K562 (cell line): ENCODE measurements at regions not wholly inside any gene's neighbourhood (a gene's known extent, or its start where the extent isn't known, plus 50 kb on each side); places are given as distances from the start of the nearest gene placed in this dataset.

Source experiments
- ATAC-seq: fragments of 200-7000 bp; cut with Tn5 transposase; 3 replicates; pipeline ENCODE4 v1.9.1; 2020; ENCODE audit warnings: moderate library complexity
- BruUV-seq: library from RNA; stranded (reverse); fragments of 400-500 nt; replicated peaks from 2 replicates; lab custom pipeline; 2021; lab: Mats Ljungman, UMichigan
- CTCF ChIA-PET: fragments of 300-600 bp; formaldehyde crosslinking; extraction: SDS; loops from one replicate; lab custom pipeline; 2021; ENCODE audit warnings: low intra/inter-chr PET ratio; lab: Yijun Ruan, JAX
- POLR2A ChIA-PET: fragments of 300-600, 350-650 bp; sonication (Branson Sonifier 250); formaldehyde crosslinking; extraction: SDS; loops from one replicate; lab custom pipeline; 2021; ENCODE audit warnings: antibody characterized with exemption, inconsistent platforms; lab: Yijun Ruan, JAX
- DNase-seq, 4 experiments: peaks; one replicate each; pipeline versions ENCODE4 v3.0.0 to v3.0.0-alpha.2; 2011 to 2018; ENCODE audit warnings: low spot score in 3 of 4, mixed read lengths in 3 of 4; ENCODE audit errors: extremely low read depth in 1 of 4
- FAIRE-seq: peaks from 2 replicates; lab custom pipeline; 2011; peaks lifted over from hg19 to GRCh38; lab: Jason Lieb, UNC
- H2AFZ ChIP-seq: 2 replicates; pipeline ENCODE4 v1.6.0; 2011; ENCODE audit warnings: low read depth, low read length, control low read depth, inconsistent platforms
- H3K27ac ChIP-seq: fragments of 200-600 bp; 3 replicates; pipeline ENCODE4 v1.8.0; 2011; ENCODE audit warnings: low read depth, mild to moderate bottlenecking, control low read depth, inconsistent platforms, low read length, moderate library complexity, mixed read lengths; ENCODE audit errors: extremely low read depth
- H3K27me3 ChIP-seq, 2 experiments: fragments of 300-600 bp in 1 of 2; 2 replicates in 1 of 2; 3 replicates in 1 of 2; pipeline versions ENCODE4 v1.6.0 to v1.8.0; 2011; ENCODE audit warnings: inconsistent platforms in 2 of 2, low read length in 2 of 2, mild to moderate bottlenecking in 1 of 2, mixed read lengths in 1 of 2, moderate library complexity in 1 of 2; ENCODE audit not compliant: control insufficient read depth in 2 of 2, insufficient read depth in 2 of 2
- H3K36me3 ChIP-seq: fragments of 300-600 bp; 3 replicates; pipeline ENCODE4 v1.8.0; 2011; ENCODE audit warnings: mild to moderate bottlenecking, low read length, inconsistent platforms; ENCODE audit not compliant: control insufficient read depth, insufficient read depth
- H3K4me1 ChIP-seq, 2 experiments: fragments of 200-600 bp in 1 of 2; replicated peaks in 1 of 2; 2 replicates in 1 of 2; 3 replicates in 1 of 2; pipeline versions ENCODE4 v1.5.1 to v1.8.0; 2011; ENCODE audit warnings: inconsistent platforms in 2 of 2, low read length in 2 of 2, mild to moderate bottlenecking in 1 of 2, mixed read lengths in 1 of 2, moderate library complexity in 1 of 2; ENCODE audit not compliant: control insufficient read depth in 2 of 2, insufficient read depth in 2 of 2
- H3K4me2 ChIP-seq: 2 replicates; pipeline ENCODE4 v1.6.1; 2011; ENCODE audit warnings: low read length, control low read depth, inconsistent platforms, mixed read lengths; ENCODE audit not compliant: insufficient read depth
- H3K4me3 ChIP-seq: fragments of 200-600 bp; sonication (generic), shearing (Covaris generic); 2 replicates; pipeline ENCODE4 v1.5.1; 2016; ENCODE audit warnings: control low read depth, inconsistent platforms
- H3K79me2 ChIP-seq: fragments of 200-600 bp; 3 replicates; pipeline ENCODE4 v1.8.0; 2011; ENCODE audit warnings: low read length, inconsistent platforms; ENCODE audit not compliant: control insufficient read depth, insufficient read depth
- H3K9ac ChIP-seq, 2 experiments: 2 replicates each; pipeline versions ENCODE4 v1.6.0 to v1.6.1; 2011; ENCODE audit warnings: low read depth in 2 of 2, low read length in 2 of 2, control low read depth in 1 of 2, inconsistent platforms in 1 of 2, mild to moderate bottlenecking in 1 of 2, mixed read lengths in 1 of 2; ENCODE audit not compliant: insufficient read depth in 1 of 2
- H3K9me1 ChIP-seq: one replicate; pipeline ENCODE4 v1.6.0; 2011; ENCODE audit warnings: inconsistent platforms, mild to moderate bottlenecking, low read length, moderate library complexity; ENCODE audit not compliant: control insufficient read depth, insufficient read depth
- H3K9me3 ChIP-seq: replicated peaks from 2 replicates; pipeline ENCODE4 v1.5.1; 2011; ENCODE audit warnings: low read depth, low read length, inconsistent platforms; ENCODE audit not compliant: control insufficient read depth, insufficient read depth
- H4K20me1 ChIP-seq: replicated peaks from 2 replicates; pipeline ENCODE4 v1.6.1; 2011; ENCODE audit warnings: low read length, inconsistent platforms, mixed read lengths; ENCODE audit not compliant: control insufficient read depth, insufficient read depth
- CTBP1 ChIP-seq: fragments of 450-650 bp; IDR thresholded peaks from 2 replicates; pipeline ENCODE4 v1.6.1; 2016; ENCODE audit warnings: borderline replicate concordance
- L3MBTL2 ChIP-seq: fragments of 450-650 bp; IDR thresholded peaks from 2 replicates; pipeline ENCODE4 v1.6.1; 2016; ENCODE audit warnings: mild to moderate bottlenecking, moderate library complexity
- NR2C2 ChIP-seq, 2 experiments: fragments of 200-800 bp in 1 of 2; sonication (Bioruptor generic) in 1 of 2; sonication (generic) in 1 of 2; formaldehyde crosslinking in 1 of 2; IDR thresholded peaks; 2 replicates each; pipeline versions ENCODE4 v1.6.1 to v1.8.0; 2016 to 2022; ENCODE audit warnings: mild to moderate bottlenecking in 1 of 2, missing compliant biosample characterization in 1 of 2, missing genetic modification characterization in 1 of 2, missing genetic modification reagents in 1 of 2
- SMAD4 ChIP-seq: fragments of 250-450 bp; sonication (Bioruptor Pico); conservative IDR thresholded peaks from 2 replicates; pipeline ENCODE4 v1.8.0; 2021; ENCODE audit warnings: inconsistent platforms, mild to moderate bottlenecking, moderate library complexity
- TCF7 ChIP-seq: sonication (generic); IDR thresholded peaks from 2 replicates; pipeline ENCODE4 v1.6.1; 2016; ENCODE audit warnings: antibody characterized with exemption, borderline replicate concordance
- WGBS: fragments of 100-300 bp; shearing (Covaris generic); methylation state at CpG from one replicate; pipeline ENCODE4 v1.1.6; 2016; ENCODE audit warnings: low coverage, mixed read lengths; ENCODE audit not compliant: insufficient coverage; ENCODE audit errors: missing lambda C conversion rate; 5-methylcytosine and 5-hydroxymethylcytosine counted together
- in situ Hi-C: fragments of 300-500 bp; cut with MboI; formaldehyde crosslinking; loops from 4 replicates; pipeline ENCODE4 v1.15.0; 2018; ENCODE audit warnings: inconsistent platforms, mixed read lengths
- intact Hi-C: fragments of 100-400 bp; cut with micrococcal nuclease; formaldehyde crosslinking; loops from 2 replicates; pipeline ENCODE4 v1.14.2; 2022
- TF ChIP-seq, protein P1 (sequence below): fragments of 450-650 bp; IDR thresholded peaks from 2 replicates; pipeline ENCODE4 v1.7.1; 2018; ENCODE audit warnings: mild to moderate bottlenecking, low read depth; ENCODE audit not compliant: partially characterized antibody
- TF ChIP-seq, protein P2 (sequence below): sonication (generic); formaldehyde crosslinking; IDR thresholded peaks from 2 replicates; pipeline ENCODE4 v1.9.0; 2022; ENCODE audit warnings: mild to moderate bottlenecking, missing genetic modification reagents

- TF ChIP-seq, protein P1, sequence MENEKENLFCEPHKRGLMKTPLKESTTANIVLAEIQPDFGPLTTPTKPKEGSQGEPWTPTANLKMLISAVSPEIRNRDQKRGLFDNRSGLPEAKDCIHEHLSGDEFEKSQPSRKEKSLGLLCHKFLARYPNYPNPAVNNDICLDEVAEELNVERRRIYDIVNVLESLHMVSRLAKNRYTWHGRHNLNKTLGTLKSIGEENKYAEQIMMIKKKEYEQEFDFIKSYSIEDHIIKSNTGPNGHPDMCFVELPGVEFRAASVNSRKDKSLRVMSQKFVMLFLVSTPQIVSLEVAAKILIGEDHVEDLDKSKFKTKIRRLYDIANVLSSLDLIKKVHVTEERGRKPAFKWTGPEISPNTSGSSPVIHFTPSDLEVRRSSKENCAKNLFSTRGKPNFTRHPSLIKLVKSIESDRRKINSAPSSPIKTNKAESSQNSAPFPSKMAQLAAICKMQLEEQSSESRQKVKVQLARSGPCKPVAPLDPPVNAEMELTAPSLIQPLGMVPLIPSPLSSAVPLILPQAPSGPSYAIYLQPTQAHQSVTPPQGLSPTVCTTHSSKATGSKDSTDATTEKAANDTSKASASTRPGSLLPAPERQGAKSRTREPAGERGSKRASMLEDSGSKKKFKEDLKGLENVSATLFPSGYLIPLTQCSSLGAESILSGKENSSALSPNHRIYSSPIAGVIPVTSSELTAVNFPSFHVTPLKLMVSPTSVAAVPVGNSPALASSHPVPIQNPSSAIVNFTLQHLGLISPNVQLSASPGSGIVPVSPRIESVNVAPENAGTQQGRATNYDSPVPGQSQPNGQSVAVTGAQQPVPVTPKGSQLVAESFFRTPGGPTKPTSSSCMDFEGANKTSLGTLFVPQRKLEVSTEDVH, result no peak
- TF ChIP-seq, protein P2, sequence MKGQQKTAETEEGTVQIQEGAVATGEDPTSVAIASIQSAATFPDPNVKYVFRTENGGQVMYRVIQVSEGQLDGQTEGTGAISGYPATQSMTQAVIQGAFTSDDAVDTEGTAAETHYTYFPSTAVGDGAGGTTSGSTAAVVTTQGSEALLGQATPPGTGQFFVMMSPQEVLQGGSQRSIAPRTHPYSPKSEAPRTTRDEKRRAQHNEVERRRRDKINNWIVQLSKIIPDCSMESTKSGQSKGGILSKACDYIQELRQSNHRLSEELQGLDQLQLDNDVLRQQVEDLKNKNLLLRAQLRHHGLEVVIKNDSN (CRISPR knock-in tag), result no peak
These were observed 151.7 kb downstream of the NUAK1 start (continued) for GRCh38 chr12:105986779-105987684.

DNA sequence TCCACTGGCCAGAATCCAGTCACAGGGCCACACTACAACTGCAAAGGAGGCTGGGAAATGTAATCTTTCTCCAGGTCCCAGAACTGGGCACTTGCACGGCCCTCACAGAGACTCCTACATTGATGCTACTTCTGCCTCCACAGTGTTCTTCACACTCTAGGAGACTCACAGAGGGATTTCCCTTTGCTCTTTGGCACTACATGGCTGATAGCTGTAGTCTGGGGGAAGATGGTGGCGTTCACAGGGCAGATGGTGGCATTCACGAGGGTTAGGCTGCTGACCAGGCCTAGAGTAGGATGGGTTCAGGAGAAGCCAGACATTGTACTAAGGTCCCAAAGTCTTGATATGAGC is 151.1 kb downstream of the NUAK1 start:
- 3% methylated on average over 3 of the region's 3 CpGs for WGBS
- Histone ChIP-seq H3K4me3 (no peak overlapping the region), H3K36me3 (no peaks in the 10 kb centered on the region), H3K27ac (no peak overlapping the region), H3K4me2 (no peak overlapping the region), H3K27me3 (peaks cover 0 to 10% of the 10 kb centered on the region in 2 experiments; a peak in 2 of 5 replicates), H3K9ac (no peak overlapping the region), H3K79me2 (no peaks in the 10 kb centered on the region), H3K9me1 (no peaks in the 10 kb centered on the region), H2AFZ (no peak overlapping the region), H3K9me3 (no peaks in the 10 kb centered on the region), H4K20me1 (0 out of 2 replicates have a peak, but pooled peaks cover 4% of the 10 kb centered on the region), H3K4me1 (no peaks in the 10 kb centered on the region)
- DNase-seq (no peak), ATAC-seq (no peak), FAIRE-seq (no peak)
- in situ Hi-C loops (no loop called here), intact Hi-C loops (no loop called here)
- BruUV-seq, result no TSS peak
- peak; percentile 48; the same call in 1 of the 2 replicates for TF ChIP-seq SMAD4 (CRISPR knock-in tag)
- 0 out of 2 replicates have a peak, but pooled peaks have one; percentile 5 for TF ChIP-seq L3MBTL2
- TF ChIP-seq NR2C2 (CRISPR knock-in tag; IDR thresholded peaks at IDR 0.05), result no peak
- 0 out of 2 replicates have a peak, but pooled peaks have one; percentile 9 for TF ChIP-seq NR2C2 (tag; IDR thresholded peaks at IDR 0.05)
- TF ChIP-seq TCF7, result no peak
- peak; percentile 10; the same call in 1 of the 2 replicates for TF ChIP-seq CTBP1
- POLR2A ChIA-PET, result interaction anchor here (1.0 kb wide), 1 partner anchor 9 kb away, joined by 3 read pairs; no protein-coding TSS in a partner anchor
- CTCF ChIA-PET, result no interaction called here
